Activated effector memory CD4-positive, alpha-beta T cell treated with Interleukin-2 at 50 U/mL for 16 hours (primary cell): ENCODE measurements at regions not wholly inside any gene's neighbourhood (a gene's known extent, or its start where the extent isn't known, plus 50 kb on each side); places are given as distances from the start of the nearest gene placed in this dataset.

Experiments
- DNase-seq: peaks from one replicate; pipeline ENCODE4 v3.0.0-alpha.2; 2020

GRCh38 chr1:108050158-108050557 lies 85.2 kb upstream of the VAV3 start:
- no peak for DNase-seq

GRCh38 chr1:108049178-108049819 lies 84.3 kb upstream of the VAV3 start:
- DNase-seq, result no peak

GRCh38 chr1:108048301-108049177 lies 83.6 kb upstream of the VAV3 start:
- no peak for DNase-seq

- DNase-seq, result no peak
These were observed 82.1 kb upstream of the VAV3 start for GRCh38 chr1:108047085-108047484.

- DNase-seq, result no peak
These were observed 81.0 kb upstream of the VAV3 start for GRCh38 chr1:108046026-108046425.

GRCh38 chr1:108045460-108045859 lies 80.5 kb upstream of the VAV3 start:
- DNase-seq, result no peak

GRCh38 chr1:108044318-108044717 lies 79.3 kb upstream of the VAV3 start:
- DNase-seq, result no peak

- DNase-seq, result no peak
These were observed 78.7 kb upstream of the VAV3 start for GRCh38 chr1:108043707-108044106.

GRCh38 chr1:108042610-108043009 lies 77.6 kb upstream of the VAV3 start:
- no peak for DNase-seq

GRCh38 chr1:108041360-108042142 lies 76.6 kb upstream of the VAV3 start:
- DNase-seq, result no peak

GRCh38 chr1:108038653-108039236 lies 73.8 kb upstream of the VAV3 start:
- no peak for DNase-seq

- DNase-seq, result no peak
These were observed 72.0 kb upstream of the VAV3 start for GRCh38 chr1:108036796-108037562.

- no peak for DNase-seq
These were observed 69.4 kb upstream of the VAV3 start for GRCh38 chr1:108034396-108034795.

- DNase-seq, result no peak
These were observed 68.6 kb upstream of the VAV3 start for GRCh38 chr1:108033550-108033951.

GRCh38 chr1:108028841-108029388 lies 63.9 kb upstream of the VAV3 start:
- DNase-seq, result no peak

- DNase-seq, result no peak
These were observed 62.4 kb upstream of the VAV3 start for GRCh38 chr1:108027389-108027788.

GRCh38 chr1:108017698-108018097 lies 52.7 kb upstream of the VAV3 start:
- no peak for DNase-seq

GRCh38 chr1:108016451-108016920 lies 51.5 kb upstream of the VAV3 start:
- no peak for DNase-seq
